Stimulated activated CD4-positive, alpha-beta T cell treated with anti-CD3 and anti-CD28 coated beads, Interleukin-12 subunit alpha, Interleukin-12 subunit beta, amount 100 ng/mL, for 24 hours (primary cell): ENCODE measurements at regions not wholly inside any gene's neighbourhood (a gene's known extent, or its start where the extent isn't known, plus 50 kb on each side); places are given as distances from the start of the nearest gene placed in this dataset.

Experiments
- DNase-seq, 2 experiments: peaks; one replicate each; pipeline ENCODE4 v3.0.0-alpha.2; 2020; ENCODE audit warnings: low read depth in 2 of 2

- DNase-seq: no peak
Measured at GRCh38 chrX:122771933-122772332, 412.1 kb upstream of the GRIA3 start.

DNA sequence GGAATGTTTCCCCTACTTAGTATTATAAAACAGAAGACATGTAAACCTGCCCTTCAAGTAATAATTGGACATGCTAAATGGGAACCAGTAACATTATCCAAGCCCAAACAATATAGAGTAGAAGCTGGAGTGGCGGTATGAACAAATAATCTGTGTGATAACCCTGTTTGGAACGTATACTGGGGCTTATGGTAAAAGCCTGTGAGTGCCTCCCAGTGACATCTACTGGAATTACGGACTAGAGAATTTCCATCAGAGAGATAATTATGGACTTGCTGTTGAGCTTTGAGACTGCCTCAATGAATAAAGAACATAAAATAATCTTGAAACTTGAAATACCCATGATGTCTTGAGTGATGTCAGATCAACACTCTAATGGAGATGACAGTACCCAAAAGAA, 406.3 kb upstream of the GRIA3 start:
- DNase-seq: no peak

- DNase-seq: no peak
Measured at GRCh38 chrX:122783918-122784317, 400.2 kb upstream of the GRIA3 start.

- DNase-seq: no peak
Measured at GRCh38 chrX:122787231-122787630, 396.8 kb upstream of the GRIA3 start.

DNA sequence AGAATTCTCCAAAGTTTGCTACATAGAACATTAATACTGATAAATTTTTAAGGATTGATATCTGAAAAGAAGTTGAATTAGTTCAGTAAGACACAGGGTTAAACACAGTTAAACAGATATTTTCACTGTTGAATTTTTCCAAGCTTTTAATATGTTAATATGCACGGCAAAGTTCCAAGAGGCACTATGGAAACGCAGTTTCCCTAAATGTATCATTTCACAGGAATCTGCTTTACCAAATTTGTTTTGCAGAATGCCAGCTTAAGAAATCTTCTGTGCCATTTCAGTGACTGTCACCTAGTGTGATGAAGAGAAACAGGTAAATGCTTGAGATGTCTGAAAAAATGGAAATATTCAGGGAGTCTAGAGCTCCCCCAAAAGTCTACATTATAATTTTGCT, 395.9 kb upstream of the GRIA3 start:
- no peak for DNase-seq

DNA sequence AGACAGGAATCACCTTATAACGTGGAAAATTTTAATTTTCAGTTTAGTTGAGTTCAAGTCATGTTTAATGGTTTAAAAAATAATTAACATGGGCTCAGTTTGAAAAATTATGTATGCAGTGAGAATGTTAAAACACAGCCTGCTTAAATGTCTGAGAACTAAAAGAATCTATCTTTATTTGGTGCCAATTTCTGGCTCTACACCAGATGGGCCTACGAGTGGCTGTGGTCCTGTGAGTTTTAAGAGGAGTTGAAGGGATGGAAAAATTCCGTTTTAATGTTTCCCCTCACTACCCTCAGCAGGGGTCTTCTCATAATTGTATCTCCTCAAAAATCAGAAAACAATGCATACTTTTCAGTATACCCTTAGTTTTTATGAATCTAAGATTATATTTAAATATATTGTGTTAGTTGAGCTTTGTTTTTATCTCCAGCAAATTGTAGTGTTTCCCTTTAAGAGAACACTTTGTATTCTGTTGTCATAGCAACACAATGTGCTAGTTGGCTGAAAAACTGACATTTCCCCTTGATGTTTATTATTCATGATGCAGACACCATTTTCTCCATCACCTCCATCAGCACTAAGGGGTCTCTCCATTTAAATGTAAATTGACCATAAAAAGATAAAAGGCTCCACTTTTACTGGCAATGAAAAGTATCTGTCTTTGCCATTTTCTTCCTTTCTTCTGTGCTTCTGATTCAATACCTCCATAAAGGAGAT, 393.5 kb upstream of the GRIA3 start:
- DNase-seq: no peak

GRCh38 chrX:122813876-122814275, 370.2 kb upstream of the GRIA3 start:
- DNase-seq: no peak

DNA sequence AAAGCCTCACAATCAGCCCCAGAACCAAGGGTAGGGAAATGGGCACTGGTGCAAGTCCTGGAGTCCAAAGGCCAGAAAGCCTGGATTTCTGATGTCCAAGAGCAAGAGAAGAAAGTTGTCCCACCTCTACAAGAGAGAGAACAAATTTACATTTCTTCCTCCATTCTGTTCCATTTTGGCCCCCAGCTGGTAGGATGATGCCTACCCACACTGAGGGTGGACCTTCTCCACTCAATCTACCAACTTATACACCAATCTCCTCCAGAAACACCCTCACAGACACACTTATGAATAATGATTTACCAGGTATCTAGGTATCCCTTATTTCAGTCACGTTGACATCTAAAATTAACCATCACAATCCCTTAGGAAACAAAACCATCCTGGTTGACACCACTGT, 367.8 kb upstream of the GRIA3 start:
- DNase-seq: no peak

DNA sequence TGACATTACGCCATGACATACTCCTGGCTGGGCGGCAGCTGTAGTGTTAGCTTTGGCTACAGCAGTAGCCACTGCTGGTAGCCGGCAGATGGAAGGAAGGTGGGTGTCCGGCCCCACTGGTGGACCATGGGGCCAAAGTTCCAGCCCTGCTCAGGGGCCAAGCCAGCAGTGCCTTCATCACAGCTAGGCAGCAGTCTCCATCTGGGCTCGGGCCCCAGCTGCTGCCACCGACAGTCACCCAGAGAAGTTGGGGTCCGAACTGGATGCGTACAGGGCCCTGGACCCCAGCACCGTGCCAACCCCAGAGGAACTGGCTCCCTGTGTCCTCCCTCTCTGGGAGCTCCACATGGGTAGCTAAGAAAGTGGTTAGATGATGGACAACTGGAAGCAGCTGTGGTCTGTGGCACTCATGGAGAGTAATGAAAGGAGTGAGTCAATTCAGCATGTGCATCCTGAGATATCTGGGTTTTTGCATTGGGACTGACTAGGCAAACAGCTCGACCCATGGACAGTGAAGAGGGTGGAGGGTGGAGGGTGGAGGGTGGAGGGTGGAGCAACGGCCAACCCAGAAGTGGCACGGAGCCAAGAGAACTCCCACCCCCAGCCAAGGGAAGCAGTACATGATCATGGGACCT, 366.6 kb upstream of the GRIA3 start:
- DNase-seq: no peak

GRCh38 chrX:122818068-122818467, 366.0 kb upstream of the GRIA3 start:
- no peak for DNase-seq

DNA sequence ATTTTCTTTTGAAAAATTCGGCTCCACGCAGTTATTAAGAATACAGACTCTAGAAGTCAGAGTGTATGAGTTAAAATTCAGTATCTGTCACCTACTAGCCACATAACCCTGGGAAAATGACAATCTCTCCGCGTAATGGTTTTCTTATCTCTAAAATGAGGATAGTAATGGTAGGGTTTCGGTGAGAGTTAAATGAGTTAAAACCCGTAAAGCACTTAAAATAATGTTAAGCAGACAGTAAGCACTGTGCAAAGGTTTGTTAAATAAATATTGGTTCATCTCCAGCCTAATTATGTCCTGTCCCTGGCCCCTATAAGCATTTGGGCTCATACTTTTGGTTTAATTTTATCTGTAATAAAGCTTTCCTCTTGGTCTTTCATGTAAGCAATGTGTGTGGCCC, 350.8 kb upstream of the GRIA3 start:
- DNase-seq: no peak

DNA sequence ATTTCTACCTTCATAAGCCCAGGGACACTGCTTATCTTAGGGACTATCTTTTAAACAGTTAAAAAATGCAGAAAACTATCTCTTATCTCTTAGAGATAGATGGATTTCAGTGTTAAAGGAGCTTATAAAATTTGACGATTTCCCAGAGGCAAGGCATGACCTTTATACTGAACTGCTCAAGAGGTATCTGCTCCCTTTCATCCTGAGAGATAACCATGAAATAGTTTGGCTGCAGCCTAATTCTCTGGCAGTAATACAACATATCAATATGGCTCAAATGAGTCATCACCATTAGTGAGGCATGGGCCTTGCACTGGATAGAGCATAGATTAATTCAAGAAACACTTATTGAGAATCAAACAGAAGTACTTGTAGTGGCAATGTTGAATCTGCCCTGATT, 348.2 kb upstream of the GRIA3 start:
- DNase-seq: no peak

DNA sequence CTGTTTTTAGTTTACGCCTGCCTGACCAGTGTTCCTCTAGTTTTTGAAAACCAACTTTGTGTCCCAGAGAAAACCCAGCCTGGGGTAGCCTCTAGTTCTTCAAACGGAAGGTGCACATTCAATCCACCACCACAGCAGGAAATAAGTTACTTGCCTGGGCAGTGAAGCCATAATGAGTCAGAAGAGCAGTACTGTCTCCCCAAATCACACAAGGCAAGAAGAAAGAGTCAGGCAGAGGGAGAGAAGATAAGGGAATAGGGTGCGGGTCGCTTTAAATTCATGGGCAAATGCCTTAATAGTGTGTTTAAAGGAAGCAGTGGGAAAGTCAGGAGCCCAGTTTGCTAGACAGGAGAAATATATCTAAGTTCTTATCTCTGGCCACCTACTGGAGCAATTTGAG, 333.8 kb upstream of the GRIA3 start:
- no peak for DNase-seq

- no peak for DNase-seq
Measured at GRCh38 chrX:122856205-122856604, 327.9 kb upstream of the GRIA3 start.

GRCh38 chrX:122857734-122858133, 326.3 kb upstream of the GRIA3 start:
- DNase-seq: no peak

- no peak for DNase-seq
Measured at GRCh38 chrX:122863067-122863466, 321.0 kb upstream of the GRIA3 start.

GRCh38 chrX:122866532-122866931, 317.5 kb upstream of the GRIA3 start:
- no peak for DNase-seq

DNA sequence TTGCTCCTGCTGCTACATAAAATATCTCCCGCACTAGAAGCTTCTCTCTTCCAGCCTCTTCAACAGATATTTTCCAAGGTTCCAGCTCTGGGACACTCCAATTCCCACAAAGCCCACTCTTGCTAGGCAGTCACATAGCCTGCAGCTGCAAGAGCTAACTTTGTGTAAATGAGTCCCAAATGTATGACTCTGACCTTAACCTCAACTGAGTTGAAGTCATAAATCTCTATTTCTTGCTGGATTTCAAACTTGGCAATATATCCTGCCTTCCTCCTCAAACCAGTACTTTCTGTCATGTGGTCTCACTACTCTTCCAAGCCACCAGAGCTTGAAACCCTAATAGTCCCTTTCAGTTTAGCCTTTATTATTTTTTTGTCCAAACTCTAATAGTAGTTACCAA, 315.4 kb upstream of the GRIA3 start:
- DNase-seq: no peak

- no peak for DNase-seq
Measured at GRCh38 chrX:122869171-122869570, 314.9 kb upstream of the GRIA3 start.

- DNase-seq: no peak
Measured at GRCh38 chrX:122878269-122878668, 305.8 kb upstream of the GRIA3 start.

DNA sequence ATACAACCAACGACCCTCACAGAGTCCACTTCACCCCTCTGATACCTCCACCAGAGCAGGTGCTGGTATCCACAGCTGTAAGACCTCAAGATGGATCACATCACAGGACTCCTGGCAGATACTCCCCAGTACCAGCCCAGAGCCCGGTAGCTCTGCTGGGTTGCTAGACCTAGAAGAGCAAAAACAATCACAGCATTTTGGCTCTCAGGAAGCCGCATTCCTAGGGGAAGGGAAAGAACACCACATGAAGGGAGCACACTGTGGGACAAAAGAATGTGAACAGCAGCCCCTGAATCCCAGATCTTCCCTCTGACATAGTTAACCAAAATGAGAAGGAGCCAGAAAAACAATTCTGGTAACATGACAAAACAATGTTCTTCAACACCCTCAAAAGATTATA, 303.1 kb upstream of the GRIA3 start:
- no peak for DNase-seq

- no peak for DNase-seq
Measured at GRCh38 chrX:122890729-122891128, 293.3 kb upstream of the GRIA3 start.

GRCh38 chrX:122906726-122907125, 277.4 kb upstream of the GRIA3 start:
- no peak for DNase-seq

GRCh38 chrX:122907375-122907774, 276.7 kb upstream of the GRIA3 start:
- no peak for DNase-seq
